Mesendoderm (in vitro differentiated cells): ENCODE measurements at regions not wholly inside any gene's neighbourhood (a gene's known extent, or its start where the extent isn't known, plus 50 kb on each side); places are given as distances from the start of the nearest gene placed in this dataset.
"Not testable (repeated sequence)": the region's sequence is repeated elsewhere in the genome, so short reads cannot be mapped to it uniquely, and the experiment has no call there.

ENCODE experiments used
- DNase-seq: peaks from one replicate; pipeline ENCODE4 v3.0.0; 2013
- H2AK5ac ChIP-seq: 2 replicates; pipeline ENCODE4 v1.6.1; 2013; ENCODE audit warnings: low read length, inconsistent platforms
- H2BK120ac ChIP-seq: 2 replicates; pipeline ENCODE4 v1.6.1; 2013; ENCODE audit warnings: low read depth, mild to moderate bottlenecking, low read length, moderate library complexity, mixed read lengths
- H2BK15ac ChIP-seq: replicated peaks from 2 replicates; pipeline ENCODE4 v1.6.1; 2013; ENCODE audit warnings: low read depth, mild to moderate bottlenecking, moderate library complexity
- H2BK5ac ChIP-seq: 2 replicates; pipeline ENCODE4 v1.6.1; 2013; ENCODE audit warnings: low read length, inconsistent platforms
- H3K18ac ChIP-seq: 2 replicates; pipeline ENCODE4 v1.6.1; 2013; ENCODE audit warnings: mild to moderate bottlenecking, low read length, mixed read lengths
- H3K23ac ChIP-seq: one replicate; pipeline ENCODE4 v1.6.1; 2013; ENCODE audit warnings: low read length
- H3K27ac ChIP-seq: 2 replicates; pipeline ENCODE4 v1.5.1; 2013; ENCODE audit warnings: low read depth, mild to moderate bottlenecking, inconsistent platforms, low read length, moderate library complexity
- H3K27me3 ChIP-seq: 2 replicates; pipeline ENCODE4 v1.6.1; 2013; ENCODE audit warnings: low read length, control low read depth, mild to moderate bottlenecking, inconsistent platforms; ENCODE audit not compliant: insufficient read depth, poor library complexity
- H3K36me3 ChIP-seq: 2 replicates; pipeline ENCODE4 v1.6.1; 2013; ENCODE audit warnings: low read length, inconsistent platforms; ENCODE audit not compliant: control insufficient read depth, insufficient read depth
- H3K4ac ChIP-seq: one replicate; pipeline ENCODE4 v1.6.1; 2013; ENCODE audit warnings: low read depth, mild to moderate bottlenecking, low read length, moderate library complexity
- H3K4me1 ChIP-seq: 2 replicates; pipeline ENCODE4 v1.6.1; 2013; ENCODE audit warnings: low read depth, low read length, inconsistent platforms; ENCODE audit not compliant: control insufficient read depth
- H3K4me2 ChIP-seq: 2 replicates; pipeline ENCODE4 v1.6.1; 2013; ENCODE audit warnings: low read length
- H3K4me3 ChIP-seq: 2 replicates; pipeline ENCODE4 v1.5.1; 2013; ENCODE audit warnings: mild to moderate bottlenecking, low read length
- H3K56ac ChIP-seq: one replicate; pipeline ENCODE4 v1.6.1; 2013; ENCODE audit warnings: low read length
- H3K79me1 ChIP-seq: 2 replicates; pipeline ENCODE4 v1.6.1; 2013; ENCODE audit warnings: low read length, inconsistent platforms
- H3K79me2 ChIP-seq: 2 replicates; pipeline ENCODE4 v1.6.1; 2013; ENCODE audit warnings: mild to moderate bottlenecking, low read length; ENCODE audit not compliant: control insufficient read depth, insufficient read depth
- H3K9ac ChIP-seq: 2 replicates; pipeline ENCODE4 v1.6.1; 2013; ENCODE audit warnings: low read length, inconsistent platforms
- H4K5ac ChIP-seq: one replicate; pipeline ENCODE4 v1.6.1; 2013; ENCODE audit warnings: low read length
- H4K8ac ChIP-seq: one replicate; pipeline ENCODE4 v1.6.1; 2013; ENCODE audit warnings: low read depth, mild to moderate bottlenecking, control low read depth, low read length, moderate library complexity
- WGBS: extraction: QIAGEN DNeasy Blood & Tissue Kit; methylation state at CpG from one replicate; pipeline ENCODE4 v1.1.7; 2013; ENCODE audit warnings: low lambda C conversion rate, missing lambda C conversion rate; ENCODE audit not compliant: insufficient coverage; ENCODE audit errors: extremely low coverage; 5-methylcytosine and 5-hydroxymethylcytosine counted together

DNA sequence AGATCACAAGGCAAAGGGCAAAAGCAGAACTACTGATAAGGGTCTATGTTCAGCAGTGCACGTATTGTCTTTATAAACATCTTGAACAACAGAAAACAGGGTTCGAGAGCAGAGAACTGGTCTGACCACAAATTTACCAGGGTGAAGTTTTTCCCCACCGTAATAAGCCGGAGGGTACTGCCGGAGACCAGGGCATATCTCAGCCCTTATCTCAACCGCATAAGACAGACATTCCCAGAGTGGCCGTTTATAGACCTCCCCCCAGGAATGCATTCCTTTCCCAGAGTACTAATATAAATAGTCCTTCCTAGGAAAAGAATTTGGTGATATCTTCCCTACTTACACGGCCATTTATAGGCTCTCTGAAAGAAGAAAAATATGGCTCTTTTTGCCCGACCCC lies 71.0 kb downstream of the UGT2B4 start:
- H2AK5ac ChIP-seq, H3K27ac ChIP-seq, H2BK120ac ChIP-seq, H3K79me2 ChIP-seq, H3K79me1 ChIP-seq, H3K56ac ChIP-seq, H3K4me2 ChIP-seq, H3K4me3 ChIP-seq, H4K8ac ChIP-seq, H3K23ac ChIP-seq, H3K4me1 ChIP-seq, H4K5ac ChIP-seq, H3K36me3 ChIP-seq, H3K4ac ChIP-seq, H3K18ac ChIP-seq, H3K9ac ChIP-seq, H2BK5ac ChIP-seq, H3K27me3 ChIP-seq, H2BK15ac ChIP-seq: not testable (repeated sequence)
- WGBS: no CpG with 5 or more reads among the region's 9 CpGs
- peak; percentile 3 for DNase-seq
